Glutamatergic neuron (in vitro differentiated cells): ENCODE measurements at regions not wholly inside any gene's neighbourhood (a gene's known extent, or its start where the extent isn't known, plus 50 kb on each side); places are given as distances from the start of the nearest gene placed in this dataset.

ENCODE experiments used
- DNase-seq: peaks from one replicate; pipeline ENCODE4 v3.0.0; 2022
- H3K27ac Mint-ChIP-seq: one replicate; pipeline ENCODE4 v1.8.0; 2020; ENCODE audit warnings: mild to moderate bottlenecking, mixed read lengths, inconsistent platforms; ENCODE audit not compliant: unreplicated experiment
- H3K27me3 Mint-ChIP-seq: one replicate; pipeline ENCODE4 v1.8.0; 2020; ENCODE audit warnings: mild to moderate bottlenecking, moderate library complexity, mixed read lengths, inconsistent platforms; ENCODE audit not compliant: unreplicated experiment
- H3K36me3 Mint-ChIP-seq: one replicate; pipeline ENCODE4 v1.8.0; 2020; ENCODE audit warnings: mild to moderate bottlenecking, mixed read lengths, inconsistent platforms; ENCODE audit not compliant: unreplicated experiment
- H3K4me1 Mint-ChIP-seq: one replicate; pipeline ENCODE4 v1.8.0; 2020; ENCODE audit warnings: mild to moderate bottlenecking, low read depth, mixed read lengths, inconsistent platforms; ENCODE audit not compliant: unreplicated experiment
- H3K4me3 Mint-ChIP-seq: one replicate; pipeline ENCODE4 v1.8.0; 2020; ENCODE audit warnings: mild to moderate bottlenecking, mixed read lengths, inconsistent platforms; ENCODE audit not compliant: unreplicated experiment
- H3K9me3 Mint-ChIP-seq: one replicate; pipeline ENCODE4 v1.8.0; 2020; ENCODE audit warnings: mild to moderate bottlenecking, moderate library complexity, mixed read lengths, inconsistent platforms; ENCODE audit not compliant: unreplicated experiment
- TF ChIP-seq, protein P1 (sequence below): fragments of 200-600 bp; sonication (generic); IDR thresholded peaks from one replicate; pipeline ENCODE4 v1.5.0; 2021; ENCODE audit not compliant: partially characterized antibody, unreplicated experiment

DNA sequence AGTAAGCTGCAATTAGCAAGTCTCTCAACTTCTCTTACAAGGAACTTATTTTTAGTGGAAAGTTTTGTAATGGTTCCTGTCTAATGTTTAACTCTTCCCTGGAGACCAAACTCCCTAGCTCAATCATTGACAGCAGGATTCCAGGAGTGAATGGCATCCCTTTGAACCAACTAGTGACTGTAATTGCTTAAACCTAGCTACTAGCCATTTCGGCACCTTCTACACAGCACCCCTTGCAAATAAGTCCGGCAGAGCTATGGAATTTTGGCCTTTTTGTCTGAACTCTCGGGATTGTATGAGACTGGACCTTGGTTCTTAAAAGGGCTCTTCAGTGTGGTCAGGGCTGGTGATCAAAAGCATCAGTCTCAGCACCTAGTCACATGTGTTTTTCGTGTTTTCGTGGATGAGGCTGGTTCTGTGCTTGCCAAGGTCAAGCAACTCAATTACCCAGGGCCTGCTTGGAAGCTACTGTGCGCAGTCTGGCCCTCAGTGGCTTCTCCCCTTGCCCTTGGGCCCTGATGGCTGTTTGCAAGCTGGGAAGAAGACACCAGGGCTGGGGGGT lies 135.3 kb upstream of the NEDD9 start:
- Mint-ChIP-seq H3K4me1 (no peaks in the 10 kb centered on the region), H3K4me3 (no peak overlapping the region), H3K27me3 (no peaks in the 10 kb centered on the region), H3K9me3 (no peaks in the 10 kb centered on the region), H3K27ac (no peak overlapping the region), H3K36me3 (no peaks in the 10 kb centered on the region)
- TF ChIP-seq, protein P1, sequence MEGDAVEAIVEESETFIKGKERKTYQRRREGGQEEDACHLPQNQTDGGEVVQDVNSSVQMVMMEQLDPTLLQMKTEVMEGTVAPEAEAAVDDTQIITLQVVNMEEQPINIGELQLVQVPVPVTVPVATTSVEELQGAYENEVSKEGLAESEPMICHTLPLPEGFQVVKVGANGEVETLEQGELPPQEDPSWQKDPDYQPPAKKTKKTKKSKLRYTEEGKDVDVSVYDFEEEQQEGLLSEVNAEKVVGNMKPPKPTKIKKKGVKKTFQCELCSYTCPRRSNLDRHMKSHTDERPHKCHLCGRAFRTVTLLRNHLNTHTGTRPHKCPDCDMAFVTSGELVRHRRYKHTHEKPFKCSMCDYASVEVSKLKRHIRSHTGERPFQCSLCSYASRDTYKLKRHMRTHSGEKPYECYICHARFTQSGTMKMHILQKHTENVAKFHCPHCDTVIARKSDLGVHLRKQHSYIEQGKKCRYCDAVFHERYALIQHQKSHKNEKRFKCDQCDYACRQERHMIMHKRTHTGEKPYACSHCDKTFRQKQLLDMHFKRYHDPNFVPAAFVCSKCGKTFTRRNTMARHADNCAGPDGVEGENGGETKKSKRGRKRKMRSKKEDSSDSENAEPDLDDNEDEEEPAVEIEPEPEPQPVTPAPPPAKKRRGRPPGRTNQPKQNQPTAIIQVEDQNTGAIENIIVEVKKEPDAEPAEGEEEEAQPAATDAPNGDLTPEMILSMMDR: no peak
- DNase-seq: no peak

DNA sequence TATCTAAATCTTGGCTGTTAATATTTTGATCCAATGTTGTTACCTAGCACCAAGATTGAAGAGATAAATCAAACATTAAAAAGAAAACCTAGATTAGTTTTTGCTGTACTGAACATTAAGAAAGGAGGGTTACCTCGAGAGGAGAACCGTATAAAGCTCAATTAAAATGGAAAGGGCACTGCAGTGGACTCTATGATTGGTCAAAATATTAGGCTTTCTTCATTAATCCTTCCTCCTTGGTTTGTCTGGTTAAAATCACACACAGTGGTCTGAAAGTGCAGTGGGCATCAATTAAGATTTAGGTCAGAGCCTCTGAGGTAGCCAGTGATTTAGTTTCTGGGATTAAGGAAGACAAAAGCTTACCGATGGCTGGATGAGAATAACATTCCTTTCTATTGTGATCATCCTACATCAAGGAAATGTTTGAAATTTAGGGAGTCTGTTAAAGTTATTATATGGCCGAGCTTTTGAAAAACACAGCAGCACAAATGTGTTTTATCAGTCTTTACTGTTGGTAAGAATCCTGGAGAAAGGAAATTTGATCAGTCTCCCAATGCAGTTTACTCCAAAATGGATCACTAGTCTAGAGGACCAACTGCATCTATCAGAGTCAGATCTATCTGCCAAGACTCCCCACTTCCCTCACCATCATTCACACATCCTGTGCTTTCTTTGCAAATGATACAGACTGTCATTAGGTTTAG lies 134.6 kb upstream of the NEDD9 start:
- H3K4me3 Mint-ChIP-seq: no peak overlapping the region
- no peak for DNase-seq
- TF ChIP-seq, protein P1: no peak
- H3K27ac Mint-ChIP-seq: no peak overlapping the region
- H3K27me3 Mint-ChIP-seq: no peaks in the 10 kb centered on the region
- H3K9me3 Mint-ChIP-seq: no peaks in the 10 kb centered on the region
- H3K36me3 Mint-ChIP-seq: no peaks in the 10 kb centered on the region
- H3K4me1 Mint-ChIP-seq: no peaks in the 10 kb centered on the region

DNA sequence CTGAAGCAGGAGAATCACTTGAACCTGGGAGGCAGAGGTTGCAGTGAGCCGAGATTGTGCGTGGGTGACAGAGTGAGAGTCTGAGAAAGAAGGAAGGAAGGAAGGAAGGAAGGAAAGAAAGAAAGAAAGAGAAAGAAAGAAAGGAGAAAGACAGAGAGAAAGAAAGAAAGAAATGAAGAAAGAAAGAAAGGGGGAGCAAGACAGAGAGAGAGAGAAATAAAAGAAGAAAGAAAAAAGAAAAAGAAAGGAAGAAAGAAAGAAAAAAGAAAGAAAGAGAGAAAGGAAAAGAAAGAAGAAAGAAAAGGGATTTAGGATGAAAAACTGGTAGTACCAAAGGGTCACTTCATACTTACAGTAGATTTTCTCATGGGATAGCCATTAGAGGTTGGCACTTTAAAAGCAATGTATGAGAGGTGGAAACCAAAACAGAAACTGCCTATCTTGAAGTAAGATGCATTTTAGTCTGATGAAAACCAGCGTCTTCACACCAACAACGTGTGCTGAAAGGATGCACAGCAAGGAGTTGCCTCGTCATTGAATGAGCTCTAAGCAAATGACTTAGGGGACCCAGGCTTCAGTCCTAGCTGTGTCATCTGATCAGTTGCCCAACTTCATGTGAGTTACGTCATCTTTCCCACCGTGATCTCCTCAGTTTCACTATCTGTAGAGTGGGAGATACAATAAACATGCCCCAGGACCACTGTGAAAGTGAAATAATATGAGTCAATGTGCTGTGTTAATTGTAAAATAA lies 133.9 kb upstream of the NEDD9 start:
- TF ChIP-seq, protein P1: no peak
- no peak overlapping the region for H3K27ac Mint-ChIP-seq
- no peaks in the 10 kb centered on the region for H3K4me1 Mint-ChIP-seq
- no peak for DNase-seq
- no peak overlapping the region for H3K4me3 Mint-ChIP-seq
- no peaks in the 10 kb centered on the region for H3K27me3 Mint-ChIP-seq
- H3K36me3 Mint-ChIP-seq: no peaks in the 10 kb centered on the region
- H3K9me3 Mint-ChIP-seq: no peaks in the 10 kb centered on the region

DNA sequence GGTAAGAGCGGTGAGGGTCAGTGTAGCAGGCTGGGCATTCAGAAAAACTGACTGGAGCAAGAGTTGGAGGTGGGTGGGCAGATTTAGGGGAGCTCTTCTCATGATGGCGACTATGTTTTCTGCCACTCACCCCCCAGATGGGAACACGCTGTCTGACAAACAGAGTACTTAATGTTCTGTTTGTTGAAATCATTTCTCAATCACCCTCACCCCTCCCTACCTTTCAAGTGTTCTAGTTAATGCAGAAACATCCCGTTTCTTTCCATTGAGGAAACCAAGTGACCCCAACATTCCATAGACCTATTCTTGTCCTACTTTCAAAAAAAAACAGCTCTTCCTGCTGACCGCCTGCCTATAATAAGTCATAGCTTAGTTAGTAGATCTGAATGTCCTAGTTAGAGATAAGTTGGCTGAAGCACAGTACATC lies 132.5 kb upstream of the NEDD9 start:
- Mint-ChIP-seq H3K4me3 (no peak overlapping the region), H3K27me3 (no peaks in the 10 kb centered on the region), H3K36me3 (no peaks in the 10 kb centered on the region), H3K4me1 (no peaks in the 10 kb centered on the region), H3K9me3 (no peaks in the 10 kb centered on the region), H3K27ac (no peak overlapping the region)
- no peak for DNase-seq
- TF ChIP-seq, protein P1: no peak
